GM19455 (cell line): ENCODE measurements at regions not wholly inside any gene's neighbourhood (a gene's known extent, or its start where the extent isn't known, plus 50 kb on each side); places are given as distances from the start of the nearest gene placed in this dataset.
"Not testable (repeated sequence)": the region's sequence is repeated elsewhere in the genome, so short reads cannot be mapped to it uniquely, and the experiment has no call there.

Source experiments
- ATAC-seq: cut with Tn5 transposase; IDR thresholded peaks from one replicate; pipeline ENCODE4 v1.9.1; 2021; ENCODE audit not compliant: unreplicated experiment

DNA sequence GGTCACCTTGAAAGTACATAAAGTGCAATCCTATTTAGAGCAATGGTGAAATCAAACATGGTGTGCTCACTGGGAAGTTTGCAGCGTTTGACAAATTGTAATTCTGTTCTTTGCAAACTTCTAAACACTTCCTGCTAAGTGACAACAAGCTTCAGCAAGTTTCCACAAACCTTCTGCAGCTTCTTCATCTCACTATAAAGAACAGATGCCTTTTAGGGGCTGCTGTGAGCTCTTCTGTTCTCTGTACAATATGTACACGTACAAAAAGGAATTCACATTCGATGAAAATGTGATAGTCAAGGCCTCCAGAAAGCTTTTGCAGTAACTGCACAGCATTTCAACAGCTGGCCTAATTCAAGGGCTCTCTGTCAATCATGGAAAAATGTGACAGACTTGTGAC, 543.1 kb downstream of the CETN3 start:
- no peak for ATAC-seq

- ATAC-seq, result no peak
Measured at GRCh38 chr5:89864941-89865340, 544.6 kb downstream of the CETN3 start.

GRCh38 chr5:89857790-89858189, 551.8 kb downstream of the CETN3 start:
- no peak for ATAC-seq

DNA sequence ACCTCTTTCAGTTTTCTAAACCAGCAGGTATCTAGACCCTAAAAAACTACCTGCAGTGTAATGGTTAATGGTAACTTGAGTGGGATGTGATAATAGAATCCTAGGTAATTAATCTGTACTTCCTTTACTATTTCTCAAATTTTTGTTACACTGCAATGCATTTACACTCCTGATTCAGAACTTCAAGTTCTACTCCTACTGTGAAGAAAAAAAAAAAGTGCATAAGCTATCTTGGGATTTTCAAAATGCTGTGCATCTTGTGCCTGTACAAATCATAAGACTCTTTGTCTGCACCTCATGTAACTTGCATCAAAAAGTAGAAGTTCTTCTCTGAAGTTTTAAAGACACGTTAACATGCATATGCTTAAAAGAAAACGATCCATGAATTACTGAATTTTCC, 554.1 kb downstream of the CETN3 start:
- ATAC-seq, result no peak

DNA sequence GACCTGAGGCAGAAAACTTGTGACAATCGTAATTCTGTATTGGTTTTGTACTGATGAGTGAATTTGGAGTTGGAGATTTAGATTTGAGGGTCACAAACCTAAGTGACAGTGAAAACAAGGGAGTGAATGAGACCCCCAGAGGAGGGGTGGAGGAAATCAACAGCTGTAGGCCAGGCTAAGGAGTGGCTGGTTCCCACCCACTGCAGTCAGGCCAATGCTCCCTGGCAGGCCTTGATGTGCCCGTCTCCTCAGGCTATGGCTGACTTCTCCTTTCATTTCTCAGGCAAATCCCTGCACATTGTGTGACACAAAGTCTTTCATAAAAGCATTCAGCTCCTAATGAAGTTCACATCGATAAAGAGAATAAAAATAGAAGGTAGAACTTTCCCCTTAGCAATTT, 557.6 kb downstream of the CETN3 start:
- ATAC-seq, result no peak

- no peak for ATAC-seq
Measured at GRCh38 chr5:89850513-89850865, 559.1 kb downstream of the CETN3 start.

- no peak for ATAC-seq
Measured at GRCh38 chr5:89849830-89850512, 559.6 kb downstream of the CETN3 start.

- no peak for ATAC-seq
Measured at GRCh38 chr5:89847743-89848142, 561.8 kb downstream of the CETN3 start.

DNA sequence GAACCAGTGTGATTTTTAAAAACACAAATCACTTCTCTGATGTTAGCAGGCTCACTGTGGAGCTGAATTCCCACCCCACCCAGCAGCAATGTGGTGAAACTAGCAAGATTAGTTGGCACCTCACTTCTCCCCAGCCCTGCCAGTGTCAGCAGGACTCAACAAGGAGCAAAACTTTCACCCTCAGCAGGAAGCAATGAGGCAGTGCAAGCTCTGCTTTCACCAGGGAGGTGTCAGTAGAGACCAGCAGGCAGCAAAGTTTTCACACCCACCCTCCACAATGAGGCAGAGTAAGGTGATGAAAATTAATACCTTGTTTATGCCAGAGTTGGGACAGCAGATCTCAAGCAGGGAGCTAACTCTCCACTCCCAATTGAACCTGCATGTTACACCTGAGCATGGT, 565.0 kb downstream of the CETN3 start:
- ATAC-seq, result no peak

DNA sequence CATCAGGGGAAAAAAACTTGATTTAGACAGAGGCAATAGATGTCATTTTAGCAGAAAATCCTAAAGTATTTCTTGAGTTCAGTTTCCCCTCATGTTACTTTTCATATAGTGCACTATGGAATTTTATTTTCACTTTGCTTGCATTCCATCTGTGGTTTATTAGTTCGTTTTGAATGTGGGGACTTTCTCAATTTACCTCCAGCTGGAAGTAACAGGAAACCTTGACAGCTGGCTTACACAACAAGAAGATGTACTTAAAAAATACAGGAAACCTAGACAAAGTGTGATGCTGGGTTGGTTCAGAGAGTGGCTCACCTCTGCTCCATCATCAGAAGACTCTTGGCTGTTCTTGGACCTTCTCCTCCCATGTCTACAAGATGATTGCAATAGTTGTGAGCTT, 567.0 kb downstream of the CETN3 start:
- ATAC-seq, result no peak

DNA sequence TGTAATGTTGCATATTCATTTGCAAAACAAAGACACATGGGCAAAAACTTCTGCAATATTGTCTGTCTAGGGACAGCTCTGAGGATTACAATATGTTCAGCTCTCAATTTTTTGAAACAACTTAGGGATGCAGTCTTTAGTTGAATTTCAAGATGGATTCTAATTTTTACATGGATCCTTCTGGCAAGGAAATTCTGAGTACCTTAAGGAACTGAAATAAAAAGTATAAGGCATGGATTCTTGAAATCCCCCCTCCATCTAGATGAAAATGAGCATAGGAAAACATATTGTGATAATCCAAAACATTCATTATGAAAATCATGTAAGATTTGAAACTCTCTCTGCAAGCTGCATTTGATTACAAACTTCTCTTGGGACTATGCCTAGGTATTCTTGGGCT, 568.6 kb downstream of the CETN3 start:
- no peak for ATAC-seq

DNA sequence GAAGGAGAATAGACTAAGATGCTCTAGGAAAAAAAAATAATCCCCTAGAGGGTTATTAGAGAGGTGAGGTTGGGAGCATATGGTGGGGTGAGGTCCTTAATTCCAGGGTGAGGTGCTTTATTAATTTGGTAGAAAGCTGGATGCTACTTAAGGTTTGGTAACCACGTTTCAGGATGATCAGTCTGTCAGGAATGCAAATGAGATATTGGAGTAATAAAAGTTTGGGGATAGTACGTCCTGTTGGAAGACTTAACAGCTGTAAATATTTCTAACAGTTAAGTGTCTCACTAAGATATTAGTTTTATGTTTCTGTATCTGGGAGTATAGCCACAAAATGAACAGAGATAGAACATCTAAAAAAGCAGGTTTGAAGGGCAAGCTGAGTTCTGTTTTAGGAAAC, 578.9 kb downstream of the CETN3 start:
- no peak for ATAC-seq

DNA sequence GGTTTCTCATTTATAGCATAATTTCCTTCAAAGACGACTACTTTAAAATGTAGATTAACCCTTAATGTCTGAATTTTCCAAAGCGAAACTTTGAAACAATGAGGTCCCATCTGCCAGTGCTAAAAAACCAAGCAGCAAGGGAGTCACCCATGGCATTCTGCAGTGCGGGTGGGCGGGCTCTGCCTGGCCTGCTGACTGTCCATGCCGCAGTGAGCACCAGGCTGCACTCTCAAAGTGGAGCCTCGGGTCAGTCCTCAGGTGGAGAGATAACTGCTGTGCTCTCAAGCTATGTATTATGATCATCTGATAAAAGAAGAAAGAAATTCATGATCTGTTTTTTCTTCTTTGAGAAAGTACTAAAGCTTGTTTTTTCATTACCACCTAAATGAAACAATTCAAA, 581.6 kb downstream of the CETN3 start:
- ATAC-seq, result no peak

DNA sequence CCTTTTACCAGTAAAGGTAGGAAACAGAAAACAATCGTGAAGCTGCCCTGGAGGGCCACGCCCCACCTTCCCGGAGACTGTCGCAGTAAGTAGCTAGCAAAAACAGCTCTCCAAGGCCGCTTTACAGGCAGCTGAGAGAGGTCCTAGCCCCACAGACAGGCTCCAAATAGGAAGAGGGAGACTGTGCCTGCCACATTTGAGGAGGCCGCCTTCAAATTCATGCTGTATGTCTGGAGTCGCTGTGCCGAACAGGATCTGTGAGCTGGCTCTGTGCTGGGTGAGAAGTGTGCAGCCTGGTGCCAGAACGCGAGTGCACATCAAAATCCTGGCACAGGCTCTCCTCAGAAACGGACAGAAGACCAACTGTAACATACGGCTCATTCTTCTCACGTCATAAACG, 582.2 kb downstream of the CETN3 start:
- no peak for ATAC-seq

DNA sequence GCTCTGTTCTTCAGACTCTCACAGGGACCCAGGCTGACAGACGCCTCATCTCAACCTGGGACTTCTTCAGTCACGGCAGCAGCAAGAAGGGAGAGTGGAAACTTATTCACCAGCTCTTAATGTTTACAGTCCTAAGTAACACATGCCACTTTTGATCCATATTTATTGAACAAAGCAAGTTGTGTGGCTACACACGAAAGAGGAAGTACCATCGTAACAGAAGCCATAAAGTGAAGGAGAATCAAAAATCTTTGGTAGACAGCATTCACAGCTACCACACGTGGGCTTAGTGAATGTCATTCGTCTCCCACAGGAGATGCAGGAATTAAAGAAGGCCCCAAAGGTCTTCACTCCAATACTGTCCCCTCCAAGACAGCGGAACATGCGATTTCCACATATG, 582.6 kb downstream of the CETN3 start:
- ATAC-seq, result no peak

GRCh38 chr5:89823046-89823445, 586.5 kb downstream of the CETN3 start:
- no peak for ATAC-seq

DNA sequence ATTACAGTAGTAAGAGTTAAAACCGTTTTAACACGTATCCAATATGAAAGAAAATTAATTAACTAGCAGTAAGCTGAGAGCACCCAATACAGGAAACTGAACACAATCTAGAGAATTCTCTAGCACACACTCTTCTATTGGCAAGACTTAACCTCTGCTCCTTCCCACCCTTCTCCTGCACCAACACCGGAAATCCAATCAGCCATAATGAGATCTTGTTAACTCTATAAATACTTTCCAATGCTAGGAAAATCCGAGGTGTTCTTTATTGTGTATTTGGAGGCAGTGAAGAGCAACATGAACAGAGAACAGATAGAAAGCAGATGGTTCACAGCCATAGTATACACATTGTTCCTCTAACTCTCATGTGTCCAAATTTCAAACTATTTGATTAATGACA, 591.7 kb downstream of the CETN3 start:
- no peak for ATAC-seq

DNA sequence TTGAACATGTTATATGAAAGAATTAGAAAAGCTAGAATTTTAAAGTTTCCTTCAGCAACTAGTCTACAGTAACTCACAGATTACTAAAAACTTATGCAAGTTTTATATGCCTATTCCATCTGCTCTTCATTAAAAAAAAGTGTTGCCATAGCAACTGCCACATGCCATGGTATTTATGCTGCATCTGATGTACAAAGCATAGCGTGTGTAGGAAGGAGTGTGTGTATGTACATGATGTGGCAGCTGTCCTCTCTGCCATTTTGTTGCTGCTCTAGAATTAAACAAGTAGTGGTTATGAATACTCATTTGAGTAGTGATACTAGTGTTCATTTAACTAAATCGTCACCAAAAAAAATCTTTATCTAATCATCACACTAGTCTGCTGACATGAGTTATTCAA, 593.5 kb downstream of the CETN3 start:
- no peak for ATAC-seq

DNA sequence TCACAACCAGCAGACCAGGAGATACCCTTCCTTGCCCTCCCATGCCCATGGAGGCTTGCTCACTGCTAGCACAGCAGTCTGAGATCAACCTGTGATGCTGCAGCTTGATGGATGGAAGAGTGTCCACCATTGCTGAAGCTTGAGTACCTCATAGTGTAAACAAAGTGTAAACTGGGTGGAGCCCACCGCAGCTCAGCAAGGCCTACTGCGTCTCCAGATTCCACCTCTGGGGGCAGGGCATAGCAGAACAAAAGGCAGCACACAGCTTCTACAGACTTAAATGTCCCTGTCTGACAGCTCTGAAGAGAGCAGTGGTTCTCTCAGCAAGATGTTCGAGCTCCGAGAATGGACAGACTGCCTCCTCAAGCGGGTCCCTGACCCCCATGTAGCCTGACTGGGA, 608.8 kb downstream of the CETN3 start:
- not testable (repeated sequence) for ATAC-seq

DNA sequence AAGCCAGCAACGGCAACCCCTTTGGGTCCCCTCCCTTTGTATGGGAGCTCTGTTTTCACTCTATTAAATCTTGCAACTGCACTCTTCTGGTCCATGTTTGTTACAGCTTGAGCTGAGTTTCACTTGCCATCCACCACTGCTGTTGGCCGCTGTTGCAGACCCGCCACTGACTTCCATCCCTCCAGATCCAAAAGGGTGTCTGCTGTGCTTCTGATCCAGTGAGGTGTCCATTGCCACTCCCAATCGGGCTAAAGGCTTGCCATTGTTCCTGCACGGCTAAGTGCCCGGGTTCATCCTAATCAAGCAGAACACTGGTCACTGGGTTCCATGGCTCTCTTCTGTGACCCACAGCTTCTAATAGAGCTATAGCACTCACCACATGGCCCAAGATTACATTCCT, 615.1 kb downstream of the CETN3 start:
- not testable (repeated sequence) for ATAC-seq

- not testable (repeated sequence) for ATAC-seq
Measured at GRCh38 chr5:89779734-89780133, 629.8 kb downstream of the CETN3 start.

DNA sequence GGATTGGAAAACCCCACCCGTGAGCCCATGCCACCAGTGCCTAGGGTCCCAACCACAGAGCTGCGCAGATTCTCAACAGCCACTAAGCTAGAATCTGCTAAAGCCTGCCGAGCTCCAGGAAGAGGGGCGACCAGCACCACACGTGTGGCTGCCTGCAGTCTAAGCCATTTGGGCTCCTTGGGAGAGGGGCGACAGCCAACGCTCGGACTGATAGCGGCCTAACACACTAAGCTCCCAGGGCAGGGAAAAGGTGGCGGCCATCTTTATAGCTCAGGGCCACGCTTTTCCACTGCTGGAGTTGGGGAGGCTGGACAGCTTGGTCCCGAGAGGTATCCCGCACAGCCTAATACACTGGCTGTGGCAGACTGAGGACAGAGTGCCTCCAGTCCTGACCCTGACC, 631.8 kb downstream of the CETN3 start:
- no peak for ATAC-seq

DNA sequence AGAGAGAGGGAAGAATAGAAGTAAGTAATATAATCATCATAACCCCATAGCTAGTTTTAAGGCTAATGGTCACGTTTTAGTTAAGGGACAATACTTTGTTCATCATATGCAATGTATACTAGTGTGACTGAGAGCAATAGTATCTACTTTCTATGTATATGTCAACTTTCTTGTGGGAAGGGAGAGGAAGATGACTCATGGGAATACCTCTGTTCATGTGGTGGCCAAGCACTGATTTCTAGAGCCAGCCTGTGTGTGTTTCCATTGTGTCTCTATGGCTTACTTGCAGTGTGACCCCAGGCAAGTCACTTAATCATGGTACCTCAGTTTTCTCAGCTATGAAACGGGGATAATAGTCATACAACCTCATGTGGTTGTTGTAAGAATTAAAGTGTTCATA, 639.6 kb downstream of the CETN3 start:
- no peak for ATAC-seq

DNA sequence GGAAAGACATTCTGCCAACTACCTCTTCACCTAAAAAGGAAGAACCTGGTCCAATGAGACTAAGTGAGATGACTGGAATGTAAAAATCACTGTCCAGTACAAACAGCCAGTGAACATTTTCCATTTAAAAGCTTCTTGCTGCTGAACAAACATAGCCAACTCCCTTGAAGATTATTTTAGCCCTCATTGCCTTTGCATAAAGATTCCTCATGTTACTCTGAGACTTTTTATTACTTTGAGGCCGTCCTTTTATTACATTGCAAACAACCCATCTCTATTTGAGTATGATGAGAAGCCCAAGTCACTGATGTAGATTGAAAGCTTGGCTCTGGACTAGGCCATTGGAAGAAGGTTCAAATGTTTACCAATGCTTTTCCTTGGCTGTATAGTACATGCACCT, 649.8 kb downstream of the CETN3 start:
- ATAC-seq, result no peak
